ENCODE measurements at regions not wholly inside any gene's neighbourhood (a gene's known extent, or its start where the extent isn't known, plus 50 kb on each side); places are given as distances from the start of the nearest gene placed in this dataset.

DNA sequence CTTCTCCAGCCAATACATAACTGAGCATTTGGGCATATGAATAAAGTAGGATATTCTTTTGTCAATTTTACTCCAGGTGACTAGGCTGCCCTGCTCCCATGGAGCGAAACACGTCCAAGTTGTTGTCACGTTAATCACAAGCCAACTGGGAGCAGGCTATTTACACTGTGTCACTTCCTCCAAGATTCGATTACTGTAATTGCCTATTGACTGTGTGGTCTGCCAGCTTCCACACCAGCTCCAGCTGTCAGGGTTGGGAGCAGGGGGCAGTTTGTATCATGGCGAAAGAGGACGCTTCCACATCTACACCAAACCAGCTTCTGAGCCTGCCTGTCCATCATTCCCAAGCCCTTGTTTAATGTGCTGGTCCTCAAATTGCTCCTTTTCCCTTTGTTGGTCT, 89.2 kb upstream of the RORA start:
- no peak overlapping the region for H3K27ac ChIP-seq
- TF ChIP-seq, protein P1, sequence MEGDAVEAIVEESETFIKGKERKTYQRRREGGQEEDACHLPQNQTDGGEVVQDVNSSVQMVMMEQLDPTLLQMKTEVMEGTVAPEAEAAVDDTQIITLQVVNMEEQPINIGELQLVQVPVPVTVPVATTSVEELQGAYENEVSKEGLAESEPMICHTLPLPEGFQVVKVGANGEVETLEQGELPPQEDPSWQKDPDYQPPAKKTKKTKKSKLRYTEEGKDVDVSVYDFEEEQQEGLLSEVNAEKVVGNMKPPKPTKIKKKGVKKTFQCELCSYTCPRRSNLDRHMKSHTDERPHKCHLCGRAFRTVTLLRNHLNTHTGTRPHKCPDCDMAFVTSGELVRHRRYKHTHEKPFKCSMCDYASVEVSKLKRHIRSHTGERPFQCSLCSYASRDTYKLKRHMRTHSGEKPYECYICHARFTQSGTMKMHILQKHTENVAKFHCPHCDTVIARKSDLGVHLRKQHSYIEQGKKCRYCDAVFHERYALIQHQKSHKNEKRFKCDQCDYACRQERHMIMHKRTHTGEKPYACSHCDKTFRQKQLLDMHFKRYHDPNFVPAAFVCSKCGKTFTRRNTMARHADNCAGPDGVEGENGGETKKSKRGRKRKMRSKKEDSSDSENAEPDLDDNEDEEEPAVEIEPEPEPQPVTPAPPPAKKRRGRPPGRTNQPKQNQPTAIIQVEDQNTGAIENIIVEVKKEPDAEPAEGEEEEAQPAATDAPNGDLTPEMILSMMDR (IDR thresholded peaks at IDR 0.05), result no peak
- no peak for TF ChIP-seq POLR2A (IDR thresholded peaks at IDR 0.05)
- no peaks in the 10 kb centered on the region for H3K9me3 ChIP-seq
- 72 to 75% (median 75%) methylated on average over 6 of the region's 6 CpGs for WGBS, 4 donors
- no peak for ATAC-seq
- no peaks in the 10 kb centered on the region for H3K4me1 ChIP-seq
- intact Hi-C loops (cut with DNase I), result no loop called here
- H3K4me3 ChIP-seq, result no peak overlapping the region
- peaks cover 0 to 15% (median 0%) of the 10 kb centered on the region in 9 donors for H3K27me3 ChIP-seq
- DNase-seq, result no peak
- H3K36me3 ChIP-seq, result no peaks in the 10 kb centered on the region

DNA sequence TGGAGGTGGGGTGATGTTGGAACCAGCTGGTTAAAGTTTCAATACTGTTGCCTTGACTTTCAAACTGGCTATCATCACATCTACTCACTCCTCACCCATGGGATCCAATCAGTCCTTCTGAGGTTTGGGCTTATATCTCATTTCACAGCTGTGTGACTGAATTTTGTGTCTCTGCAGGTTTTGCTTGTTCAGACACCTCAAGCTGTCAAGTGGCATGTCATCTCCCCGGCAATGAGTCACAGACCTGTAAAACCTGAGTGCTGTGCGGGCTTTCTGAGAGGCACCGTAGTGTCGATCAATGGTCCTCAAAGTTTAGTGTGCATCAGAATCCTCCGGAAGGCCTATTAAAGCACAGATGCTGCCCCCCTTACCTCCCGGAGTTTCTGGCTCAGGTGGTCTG, 86.4 kb upstream of the RORA start:
- 88 to 92% (median 91%) methylated on average over 4 to 6 of the region's 6 CpGs for WGBS, 4 donors

DNA sequence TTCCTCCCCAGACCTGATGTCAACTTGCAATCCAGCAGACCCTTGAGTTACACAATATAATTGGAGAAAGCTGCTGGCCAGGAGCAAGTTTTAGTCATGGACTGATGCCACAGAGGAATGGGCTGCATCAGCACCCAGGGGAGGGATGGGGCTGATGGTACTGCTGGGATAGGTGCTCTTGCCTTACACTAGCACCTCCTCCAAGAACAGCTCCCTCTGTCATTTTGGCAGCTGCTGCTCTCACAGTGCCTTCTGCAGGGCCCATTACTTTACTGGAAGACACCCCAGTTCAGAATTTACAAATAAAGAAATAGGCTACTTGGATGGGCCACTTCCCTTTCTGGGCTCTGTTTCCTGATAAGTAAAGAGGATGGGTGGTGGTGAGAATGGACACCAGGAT, 85.3 kb upstream of the RORA start:
- no peak for ATAC-seq

More for the DNA sequence above, 86.4 kb upstream of the RORA start:
- H3K27me3 ChIP-seq, result peaks cover 0 to 7% (median 0%) of the 10 kb centered on the region in 9 donors
- H3K27ac ChIP-seq, result no peak overlapping the region
- DNase-seq, result no peak
- no peak for TF ChIP-seq POLR2A (IDR thresholded peaks at IDR 0.05)
- TF ChIP-seq, protein P1 (IDR thresholded peaks at IDR 0.05), result no peak
- no peak for ATAC-seq
- H3K36me3 ChIP-seq, result no peaks in the 10 kb centered on the region
- intact Hi-C loops (cut with DNase I), result no loop called here
- H3K4me1 ChIP-seq, result no peaks in the 10 kb centered on the region
- H3K4me3 ChIP-seq, result no peak overlapping the region
- H3K9me3 ChIP-seq, result no peaks in the 10 kb centered on the region

DNA sequence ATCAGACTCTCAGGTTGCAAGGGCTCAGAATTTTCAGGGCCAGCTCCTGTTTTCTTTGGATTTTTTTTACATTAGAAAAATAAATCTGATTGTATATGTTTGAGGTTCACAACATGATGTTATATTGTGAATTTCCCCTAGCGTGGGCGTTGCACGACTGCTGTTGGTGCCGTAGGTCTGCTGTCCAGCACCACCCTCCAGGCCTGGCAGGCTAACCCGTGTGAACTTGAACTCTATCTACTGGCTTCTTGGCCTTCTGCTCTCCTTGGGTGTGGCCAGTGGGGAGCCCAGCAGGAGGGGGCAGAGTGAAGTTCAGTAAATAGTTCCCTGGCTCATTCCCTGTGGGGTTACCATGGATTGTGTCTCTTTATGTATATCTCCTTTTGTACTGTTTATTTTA, 80.5 kb upstream of the RORA start:
- Histone ChIP-seq H3K36me3 (no peaks in the 10 kb centered on the region), H3K4me3 (no peak overlapping the region), H3K9me3 (no peaks in the 10 kb centered on the region), H3K27ac (no peak overlapping the region), H3K4me1 (no peaks in the 10 kb centered on the region), H3K27me3 (peaks cover 0 to 4% (median 0%) of the 10 kb centered on the region in 9 donors)
- WGBS, 4 donors, result 79 to 89% (median 85%) methylated on average over 5 of the region's 5 CpGs
- TF ChIP-seq, protein P1 (IDR thresholded peaks at IDR 0.05), result no peak
- no peak for TF ChIP-seq POLR2A (IDR thresholded peaks at IDR 0.05)
- DNase-seq, result no peak
- intact Hi-C loops (cut with DNase I), result no loop called here
- ATAC-seq, result no peak

More for the DNA sequence above, 85.3 kb upstream of the RORA start:
- no peak overlapping the region for H3K27ac ChIP-seq
- TF ChIP-seq POLR2A (IDR thresholded peaks at IDR 0.05), result no peak
- TF ChIP-seq, protein P1 (IDR thresholded peaks at IDR 0.05), result no peak
- DNase-seq, result no peak
- H3K4me3 ChIP-seq, result no peak overlapping the region
- intact Hi-C loops (cut with DNase I), result no loop called here
- H3K9me3 ChIP-seq, result no peaks in the 10 kb centered on the region
- no peaks in the 10 kb centered on the region for H3K4me1 ChIP-seq
- no peaks in the 10 kb centered on the region for H3K36me3 ChIP-seq
- peaks cover 0 to 7% (median 0%) of the 10 kb centered on the region in 9 donors for H3K27me3 ChIP-seq
